ENCODE measurements at regions not wholly inside any gene's neighbourhood (a gene's known extent, or its start where the extent isn't known, plus 50 kb on each side); places are given as distances from the start of the nearest gene placed in this dataset.

DNA sequence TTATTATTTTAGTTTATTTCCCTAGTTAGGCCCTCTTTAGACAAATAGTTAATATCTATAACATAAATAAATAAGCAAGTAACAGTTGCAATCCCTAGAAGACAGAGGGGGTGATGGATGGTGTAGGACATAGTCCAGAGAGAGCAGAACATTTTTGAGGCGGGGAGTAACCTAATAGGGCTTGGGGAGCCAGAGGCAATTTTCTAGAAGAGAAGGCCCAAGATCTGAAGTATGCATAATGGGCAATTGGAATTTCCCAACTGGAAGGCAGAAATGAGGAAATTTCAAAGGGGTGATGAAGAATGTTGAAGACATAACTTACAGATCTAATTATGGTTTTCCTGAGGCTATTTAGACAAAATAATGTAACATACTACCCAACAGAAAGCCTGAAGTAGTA lies 525.7 kb downstream of the TUSC7 start:
- TF ChIP-seq CREB1 (IDR thresholded peaks at IDR 0.05) (no peak), CREB1 (CRISPR knock-in tag; IDR thresholded peaks at IDR 0.05) (no peak), PHTF2 (CRISPR knock-in tag; IDR thresholded peaks at IDR 0.05) (no peak)
- TF ChIP-seq, protein P1, sequence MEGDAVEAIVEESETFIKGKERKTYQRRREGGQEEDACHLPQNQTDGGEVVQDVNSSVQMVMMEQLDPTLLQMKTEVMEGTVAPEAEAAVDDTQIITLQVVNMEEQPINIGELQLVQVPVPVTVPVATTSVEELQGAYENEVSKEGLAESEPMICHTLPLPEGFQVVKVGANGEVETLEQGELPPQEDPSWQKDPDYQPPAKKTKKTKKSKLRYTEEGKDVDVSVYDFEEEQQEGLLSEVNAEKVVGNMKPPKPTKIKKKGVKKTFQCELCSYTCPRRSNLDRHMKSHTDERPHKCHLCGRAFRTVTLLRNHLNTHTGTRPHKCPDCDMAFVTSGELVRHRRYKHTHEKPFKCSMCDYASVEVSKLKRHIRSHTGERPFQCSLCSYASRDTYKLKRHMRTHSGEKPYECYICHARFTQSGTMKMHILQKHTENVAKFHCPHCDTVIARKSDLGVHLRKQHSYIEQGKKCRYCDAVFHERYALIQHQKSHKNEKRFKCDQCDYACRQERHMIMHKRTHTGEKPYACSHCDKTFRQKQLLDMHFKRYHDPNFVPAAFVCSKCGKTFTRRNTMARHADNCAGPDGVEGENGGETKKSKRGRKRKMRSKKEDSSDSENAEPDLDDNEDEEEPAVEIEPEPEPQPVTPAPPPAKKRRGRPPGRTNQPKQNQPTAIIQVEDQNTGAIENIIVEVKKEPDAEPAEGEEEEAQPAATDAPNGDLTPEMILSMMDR (IDR thresholded peaks at IDR 0.05 in 2 of 3, conservative IDR thresholded peaks at IDR 0.05 in 1 of 3; ENCODE audit: insufficient read depth in 2 of 3, low read depth in 1 of 3, low read length in 3 of 3), result no peak

Data from K562 (cell line).